Activated CD8-positive, alpha-beta memory T cell treated with anti-CD3 and anti-CD28 coated beads, Interleukin-2, amount 50 U/mL, for 24 hours (primary cell): ENCODE measurements at regions not wholly inside any gene's neighbourhood (a gene's known extent, or its start where the extent isn't known, plus 50 kb on each side); places are given as distances from the start of the nearest gene placed in this dataset.

Experiments
- DNase-seq: peaks from one replicate; pipeline ENCODE4 v3.0.0-alpha.2; 2020; ENCODE audit errors: extremely low read depth

DNA sequence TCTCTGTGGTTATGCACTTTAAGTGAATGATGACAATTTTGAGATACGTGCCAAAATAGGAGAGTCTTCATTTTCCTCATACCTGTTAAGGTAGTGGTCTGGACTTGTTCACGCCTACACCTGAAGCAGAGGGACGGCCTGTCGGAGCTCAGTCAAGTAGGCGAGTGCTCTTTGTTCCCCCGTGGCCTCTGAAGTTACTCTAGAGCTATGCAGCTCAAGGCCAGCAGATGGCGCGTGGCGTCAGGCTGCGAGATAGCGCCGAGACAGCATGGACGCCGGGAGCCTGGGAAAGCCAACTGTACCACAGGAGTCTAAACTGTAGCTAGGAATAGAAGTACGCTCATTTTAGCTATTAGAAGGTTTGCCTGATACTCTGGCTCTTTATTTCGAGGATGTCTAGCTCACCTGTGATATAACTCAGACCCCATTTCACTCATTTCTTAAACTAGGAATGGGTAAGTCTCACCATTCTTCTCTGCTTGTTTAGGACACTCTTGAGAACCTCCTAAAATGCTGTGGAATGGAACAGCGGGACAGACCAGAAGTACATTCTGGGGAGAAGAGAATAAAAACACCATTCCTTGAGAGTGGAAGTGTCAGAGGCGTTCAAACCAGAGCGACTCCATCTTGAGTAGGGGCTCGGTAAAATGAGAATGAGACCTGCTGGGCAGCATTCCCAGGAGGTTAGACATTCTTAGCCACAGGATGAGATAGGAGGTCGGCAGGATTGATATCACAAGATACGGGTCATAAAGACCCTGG is 267.4 kb upstream of the HMGA2 start:
- DNase-seq, result peak; percentile 31

DNA sequence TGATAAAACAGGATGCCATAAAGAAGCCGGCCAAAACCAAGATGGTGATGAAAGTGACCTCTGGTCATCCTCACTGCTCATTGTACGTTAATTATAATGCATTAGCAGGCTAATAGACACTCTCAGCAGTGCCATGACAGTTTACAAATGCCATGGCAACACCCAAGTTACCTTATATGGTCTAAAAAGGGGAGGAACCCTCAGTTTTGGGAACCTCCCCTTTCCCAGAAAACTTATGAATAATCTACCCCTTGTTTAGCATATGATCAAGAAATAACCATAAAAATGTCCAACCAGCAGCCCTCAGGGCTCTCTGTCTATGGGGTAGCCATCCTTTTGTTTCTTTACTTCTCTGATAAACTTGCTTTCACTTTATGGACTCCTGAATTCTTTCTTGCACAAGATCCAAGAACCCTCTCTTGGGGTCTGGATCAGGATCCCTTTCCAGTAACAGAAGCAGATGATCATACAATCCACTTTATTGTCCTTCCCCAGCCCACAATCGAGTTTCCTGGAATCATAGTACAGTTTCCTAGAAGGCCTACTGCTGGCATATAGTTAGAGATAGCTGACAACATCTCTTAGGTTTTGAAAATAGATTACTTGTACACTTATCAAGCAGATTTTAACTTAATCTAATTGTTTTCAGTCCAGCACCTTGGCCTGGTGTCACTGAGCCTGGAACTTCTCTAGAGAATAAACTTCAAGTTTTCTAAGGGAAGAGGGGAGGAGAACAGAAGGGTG is 266.7 kb upstream of the HMGA2 start:
- no peak for DNase-seq

DNA sequence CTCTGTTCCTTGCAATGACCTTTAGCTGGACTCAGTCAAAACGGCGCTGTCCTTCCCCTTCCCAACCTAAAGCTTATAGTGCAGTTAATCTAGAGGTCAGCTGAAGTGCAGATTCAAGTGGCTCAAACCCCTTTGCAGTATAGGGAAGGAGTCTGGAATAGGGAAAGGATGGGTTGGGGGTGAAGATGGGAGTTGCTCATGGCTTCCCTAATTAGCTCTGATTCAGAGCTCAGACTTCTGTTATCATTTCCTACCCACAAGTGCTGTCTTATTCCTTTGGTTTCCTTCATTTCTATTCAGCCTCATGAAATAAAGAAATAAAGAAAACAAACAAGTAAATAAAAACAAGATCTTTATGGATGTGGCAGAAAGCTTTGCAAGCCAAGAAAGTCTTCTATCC is 264.0 kb upstream of the HMGA2 start:
- DNase-seq, result no peak

DNA sequence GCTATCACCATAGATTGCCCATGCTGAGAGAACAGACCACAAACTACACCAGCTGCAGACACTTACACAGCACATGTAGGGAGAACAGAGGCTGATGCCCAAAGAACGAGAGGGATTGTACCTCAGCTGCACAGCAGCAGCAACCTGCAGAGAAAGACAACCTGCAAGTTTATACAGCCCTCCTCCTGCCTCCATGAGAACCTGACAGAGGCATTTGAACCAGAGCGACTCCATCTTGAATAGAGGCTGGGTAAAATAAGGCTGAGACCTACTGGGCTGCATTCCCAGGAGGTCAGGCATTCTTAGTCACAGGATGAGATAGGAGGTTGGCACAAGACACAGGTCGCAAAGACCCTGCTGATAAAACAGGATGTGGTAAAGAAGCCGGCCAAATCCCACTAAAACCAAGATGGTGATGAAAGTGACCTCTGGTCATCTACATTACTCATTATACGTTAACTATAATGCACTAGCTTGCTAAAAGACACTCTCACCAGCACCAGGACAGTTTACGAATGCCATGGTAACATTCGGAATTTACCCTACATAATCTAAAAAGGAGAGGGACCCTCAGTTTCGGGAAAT is 262.4 kb upstream of the HMGA2 start:
- no peak for DNase-seq

DNA sequence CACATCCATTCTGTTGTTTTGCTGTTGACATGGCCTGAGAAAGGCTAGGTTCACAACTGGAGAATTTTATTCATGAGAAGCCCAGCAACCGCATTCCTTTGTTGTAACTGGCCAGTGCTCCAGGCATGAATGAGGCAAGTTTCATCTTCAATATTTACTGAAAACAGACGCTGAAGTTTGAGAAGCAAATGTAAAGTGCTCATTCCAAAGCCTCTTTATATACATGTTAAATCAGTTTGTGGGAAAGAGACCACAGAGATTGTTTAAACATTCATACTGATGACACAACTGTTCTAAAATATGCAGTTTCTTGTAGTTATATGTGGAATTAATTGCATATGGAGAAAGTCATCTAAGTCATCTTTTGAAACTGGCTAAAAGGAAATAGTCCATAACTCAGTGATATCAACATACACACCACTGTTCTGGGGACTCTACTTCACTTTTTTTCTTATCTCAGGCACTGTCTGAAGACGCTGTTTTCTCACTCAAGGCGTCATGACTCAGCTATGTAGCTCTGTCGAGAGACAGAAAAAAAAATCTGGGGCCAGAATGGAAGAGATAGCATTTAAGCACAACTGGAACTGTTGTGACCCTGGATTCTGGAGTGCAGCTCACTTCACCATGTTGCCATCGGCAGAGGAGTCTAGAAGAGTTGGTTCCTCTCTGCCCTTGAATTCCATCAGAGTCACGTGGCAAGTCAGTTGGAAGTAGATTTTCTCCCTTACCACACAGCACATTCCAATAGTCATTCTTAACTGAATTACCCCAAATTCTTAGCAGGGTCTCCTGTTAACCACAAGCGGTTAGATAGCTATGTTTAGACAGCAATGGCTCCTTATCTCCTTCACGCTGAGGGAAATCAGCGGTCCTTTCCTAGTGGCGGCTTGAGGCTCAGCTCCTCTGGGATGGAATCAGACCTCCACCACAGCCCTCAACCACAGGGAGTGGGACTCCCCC is 258.4 kb upstream of the HMGA2 start:
- no peak for DNase-seq

DNA sequence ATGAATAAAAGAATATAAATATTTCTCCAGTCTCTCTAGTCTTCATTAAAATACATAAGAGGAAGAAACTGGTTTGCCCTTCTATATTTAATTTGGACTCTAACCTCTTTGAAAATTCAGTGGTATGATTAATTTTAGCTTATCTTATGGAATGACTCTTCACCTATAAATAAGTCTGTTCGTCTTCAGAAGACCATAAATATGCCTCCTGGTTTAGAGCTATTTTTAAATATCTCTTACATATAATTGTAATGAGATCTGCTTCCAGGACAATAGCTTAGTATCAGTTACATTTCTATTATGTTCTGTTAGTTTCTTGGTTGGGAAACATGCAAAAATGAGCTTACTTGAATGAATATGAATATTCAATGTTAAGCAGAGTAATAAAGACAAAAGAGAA is 257.5 kb upstream of the HMGA2 start:
- no peak for DNase-seq

DNA sequence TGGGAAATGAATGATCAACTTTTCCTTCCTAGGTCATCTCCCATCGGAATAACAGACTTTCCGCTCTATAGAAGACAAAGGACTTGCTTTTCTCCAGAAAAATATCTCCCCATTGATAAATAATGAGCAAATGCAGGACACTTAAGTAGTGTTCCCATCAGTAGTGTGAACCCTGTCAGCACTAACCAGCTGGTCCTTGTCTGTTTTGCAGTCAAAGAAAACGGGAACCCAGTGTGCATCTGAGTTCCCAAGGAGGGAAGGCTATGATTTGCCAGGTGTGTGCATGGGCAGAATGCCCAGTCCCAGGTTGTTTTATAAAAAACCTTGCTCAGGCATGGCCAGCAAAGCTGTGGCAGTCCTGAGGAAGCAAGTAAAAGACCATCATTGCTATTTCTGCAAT is 256.5 kb upstream of the HMGA2 start:
- no peak for DNase-seq

DNA sequence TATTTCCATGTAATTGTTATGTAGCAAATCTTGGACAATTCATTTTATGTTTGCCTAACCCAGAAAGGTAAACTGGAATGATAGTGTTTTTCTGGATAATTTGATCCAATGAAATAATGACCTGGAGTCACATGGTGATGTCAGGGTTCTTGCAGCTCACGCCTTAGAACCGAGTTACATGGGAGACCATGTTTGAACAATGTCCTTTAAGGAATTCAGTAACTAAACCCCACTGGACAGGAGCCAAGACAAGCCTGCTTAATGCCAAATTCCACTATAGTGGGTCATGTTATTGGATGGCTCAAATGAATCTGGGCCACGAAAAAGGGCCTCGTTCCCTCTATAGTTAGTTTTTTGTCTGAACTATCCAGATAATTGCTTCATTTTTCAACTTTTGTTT is 255.8 kb upstream of the HMGA2 start:
- no peak for DNase-seq

DNA sequence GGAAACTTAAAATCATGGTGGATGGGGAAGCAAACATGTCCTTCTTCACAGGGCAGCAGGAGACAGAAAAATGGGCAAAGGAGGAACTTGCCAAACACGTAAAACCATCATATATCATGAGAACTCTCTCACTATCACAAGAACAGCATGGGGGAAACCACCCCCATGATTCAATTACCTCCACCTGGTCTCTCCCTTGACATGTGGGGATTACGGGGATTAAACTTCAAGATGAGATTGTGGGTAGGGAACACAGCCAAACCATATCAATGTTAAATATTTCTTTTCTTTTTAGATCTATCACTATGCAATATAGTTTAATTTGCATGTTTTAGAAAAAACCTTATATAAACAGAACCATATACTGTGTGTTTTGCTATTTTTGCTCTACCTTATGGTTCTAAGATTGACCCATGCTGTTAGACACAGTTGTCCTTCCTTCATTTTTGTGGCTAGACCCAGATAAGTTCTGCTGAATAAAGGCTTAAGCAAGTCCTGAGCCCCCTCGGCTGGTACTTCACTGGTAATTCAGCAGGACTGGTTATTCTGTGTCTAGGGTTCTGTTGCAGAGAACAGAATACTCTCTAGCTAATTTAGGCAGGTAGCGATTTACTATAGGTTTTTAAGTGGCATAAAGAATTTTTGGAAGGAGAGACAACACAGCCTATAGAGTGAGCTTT is 253.7 kb upstream of the HMGA2 start:
- no peak for DNase-seq

DNA sequence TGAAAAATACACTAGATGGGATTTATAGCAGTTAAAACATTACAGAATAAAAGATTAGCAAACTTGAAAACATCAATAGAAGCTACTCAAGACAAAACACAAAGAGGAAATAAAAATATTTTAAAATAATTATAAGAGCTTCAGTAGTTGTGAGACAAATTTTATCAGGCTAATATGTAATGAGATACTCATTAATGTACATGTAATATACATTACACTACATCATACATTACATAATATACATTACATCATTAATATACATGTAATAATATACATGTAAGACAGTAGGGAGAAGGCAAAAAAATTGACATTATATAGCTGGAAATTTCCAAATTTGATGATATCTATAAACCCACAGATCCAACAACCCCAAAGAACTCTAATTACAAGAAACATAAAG is 249.4 kb upstream of the HMGA2 start:
- DNase-seq, result no peak

DNA sequence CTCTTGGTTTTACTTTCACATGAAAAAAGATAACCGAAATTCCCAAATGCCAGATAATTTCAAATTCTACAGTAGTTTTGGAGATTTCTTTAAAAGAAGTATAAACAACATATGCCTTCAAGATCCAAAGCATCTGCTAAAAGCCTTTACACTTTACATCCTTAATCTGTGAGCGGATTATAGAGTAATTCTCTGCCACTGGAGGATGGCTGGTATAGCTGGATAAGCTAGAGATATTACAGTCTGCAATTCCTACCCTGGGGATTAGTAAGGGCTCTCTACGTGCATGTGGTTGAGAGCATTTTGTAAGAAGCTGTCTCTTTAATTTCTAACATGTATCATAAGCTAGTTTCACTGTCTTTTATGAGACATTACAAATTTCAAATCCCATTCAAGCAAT is 240.3 kb upstream of the HMGA2 start:
- DNase-seq, result no peak

DNA sequence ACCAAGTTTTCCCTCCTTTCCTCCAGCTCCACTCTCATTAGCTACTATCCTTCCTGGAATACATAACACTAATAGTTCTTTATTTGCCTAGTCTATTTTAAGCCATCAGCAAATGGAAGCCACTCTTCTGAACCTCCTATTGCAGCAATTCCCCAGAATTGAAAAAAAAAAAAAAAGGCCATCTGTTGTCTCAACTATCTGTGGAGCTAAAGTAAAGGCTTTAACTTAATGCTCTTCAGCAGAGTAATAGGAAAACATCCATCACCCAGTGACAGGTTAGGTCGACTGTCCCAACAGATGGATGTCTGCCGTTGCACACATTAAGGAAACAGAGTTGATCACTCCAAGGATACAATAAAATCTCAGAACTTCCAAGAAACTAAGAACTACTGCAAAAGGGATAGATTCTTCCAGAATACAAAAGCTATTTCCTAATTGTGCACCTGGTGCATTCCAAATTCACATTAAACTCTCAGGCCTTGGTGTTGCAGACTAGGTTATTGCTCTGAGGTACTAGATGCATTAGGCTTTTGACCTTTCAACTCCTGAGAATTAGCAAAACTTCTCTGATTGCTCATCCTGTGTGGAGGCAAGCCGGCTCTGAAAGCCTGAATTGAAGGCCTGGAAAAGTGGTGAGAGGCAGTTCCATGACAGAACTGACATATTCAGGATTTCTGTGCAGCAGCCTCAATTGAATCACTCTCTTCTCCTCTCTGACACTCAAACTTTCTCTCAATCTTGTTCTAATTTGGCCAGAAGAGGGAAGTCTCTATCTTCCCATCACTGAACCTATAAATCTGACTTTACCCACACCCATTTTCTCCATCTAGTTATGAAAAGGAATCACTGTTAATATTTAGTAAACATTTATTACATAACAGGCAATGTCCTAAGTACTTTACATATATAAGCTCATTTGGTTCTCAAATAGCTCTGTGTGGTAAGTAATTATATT is 238.4 kb upstream of the HMGA2 start:
- no peak for DNase-seq

DNA sequence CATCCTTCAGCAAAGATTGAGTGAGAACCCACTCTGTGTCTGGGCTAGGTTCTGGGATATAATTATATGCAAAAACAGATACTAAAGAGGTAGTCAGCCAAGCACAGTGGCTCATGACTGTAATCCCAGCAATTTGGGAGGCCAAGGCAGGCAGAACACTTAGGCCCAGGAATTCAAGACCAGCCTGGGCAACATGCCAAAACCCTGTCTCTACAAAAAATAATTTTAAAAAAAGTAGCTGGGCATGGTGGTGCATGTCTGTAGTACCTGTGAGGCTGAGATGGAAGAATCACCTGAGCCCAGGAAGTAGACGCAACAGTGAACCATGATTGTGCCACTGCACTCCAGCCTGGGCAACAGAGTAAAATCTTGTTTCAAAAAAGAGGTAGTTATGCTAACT is 237.5 kb upstream of the HMGA2 start:
- no peak for DNase-seq

DNA sequence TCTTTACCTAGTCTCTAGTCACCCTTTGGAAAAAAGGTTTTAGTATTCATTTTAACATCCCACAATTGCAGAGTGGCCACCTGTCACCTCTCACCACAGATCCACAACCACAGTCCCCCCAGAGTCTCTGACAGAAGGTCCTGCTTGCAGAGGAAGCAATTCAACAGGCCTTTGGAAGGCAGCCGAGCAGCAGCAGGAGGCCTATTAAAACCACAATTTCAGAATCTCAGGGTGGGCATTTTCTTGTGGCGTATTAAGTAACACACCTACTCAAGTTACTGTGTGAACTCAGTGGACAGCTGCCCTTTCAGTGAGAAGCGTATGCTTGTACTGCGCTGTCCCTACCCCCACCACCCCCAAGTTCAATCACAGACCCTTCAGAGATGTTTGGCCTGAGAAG is 234.0 kb upstream of the HMGA2 start:
- no peak for DNase-seq

DNA sequence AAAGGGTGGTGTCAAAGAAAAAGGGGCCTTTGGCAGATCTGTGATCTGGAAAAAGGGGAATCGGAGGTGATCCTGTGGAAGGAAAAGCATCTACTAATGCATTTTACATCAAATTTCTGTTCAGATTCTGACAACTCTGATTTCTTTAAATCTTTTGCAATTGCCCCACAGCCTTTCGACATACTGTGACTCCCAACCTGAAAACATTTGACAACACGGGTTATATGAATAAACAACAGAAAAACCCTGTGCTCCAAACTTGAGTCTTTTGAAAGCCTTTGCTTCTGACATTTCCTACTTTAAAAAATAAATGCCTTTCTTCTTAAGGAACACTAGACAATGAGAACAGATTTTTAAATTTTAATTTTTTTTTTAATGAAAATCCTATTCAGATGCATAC is 231.9 kb upstream of the HMGA2 start:
- DNase-seq, result no peak

DNA sequence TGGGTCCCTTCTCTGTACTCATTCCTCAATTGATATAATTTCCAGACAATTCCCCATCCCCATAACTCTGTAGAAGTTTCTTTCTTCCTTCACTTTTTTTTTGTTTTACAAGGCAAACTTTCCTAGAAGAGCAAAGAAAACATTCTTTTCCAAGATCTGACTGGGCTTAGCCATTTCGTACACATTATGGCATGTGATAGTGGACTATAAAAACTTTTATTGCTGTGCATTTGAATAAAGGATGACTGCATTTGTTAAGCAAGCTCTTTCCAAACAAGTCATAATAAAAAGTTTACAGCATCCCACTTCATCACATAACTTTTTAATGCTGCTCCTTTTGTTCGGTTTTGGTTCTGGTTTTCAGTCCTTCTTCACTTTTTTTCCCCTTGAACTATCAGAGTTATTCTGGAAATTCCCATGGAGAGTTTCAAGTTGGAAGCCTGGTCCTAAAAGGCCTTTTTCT is 231.0 kb upstream of the HMGA2 start:
- no peak for DNase-seq

DNA sequence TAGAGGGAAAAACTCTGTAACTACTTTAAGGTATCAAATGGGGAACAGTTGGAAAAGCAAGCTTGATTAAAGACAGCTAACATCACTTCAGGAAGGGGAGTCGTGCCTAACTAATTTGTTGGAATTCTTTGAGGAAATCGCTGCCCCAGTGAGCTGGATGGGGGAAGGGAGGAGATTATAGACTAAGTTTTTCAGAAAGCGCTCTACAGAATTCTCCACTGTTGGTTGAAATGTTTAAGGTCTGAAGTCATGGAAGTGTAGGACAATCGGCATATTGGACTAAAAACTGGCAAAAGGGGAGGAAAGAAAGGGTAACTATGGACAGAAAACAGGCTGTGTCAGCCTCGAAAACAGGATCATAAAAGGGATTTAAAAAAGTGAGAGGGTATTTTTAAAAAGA is 229.9 kb upstream of the HMGA2 start:
- DNase-seq, result no peak

DNA sequence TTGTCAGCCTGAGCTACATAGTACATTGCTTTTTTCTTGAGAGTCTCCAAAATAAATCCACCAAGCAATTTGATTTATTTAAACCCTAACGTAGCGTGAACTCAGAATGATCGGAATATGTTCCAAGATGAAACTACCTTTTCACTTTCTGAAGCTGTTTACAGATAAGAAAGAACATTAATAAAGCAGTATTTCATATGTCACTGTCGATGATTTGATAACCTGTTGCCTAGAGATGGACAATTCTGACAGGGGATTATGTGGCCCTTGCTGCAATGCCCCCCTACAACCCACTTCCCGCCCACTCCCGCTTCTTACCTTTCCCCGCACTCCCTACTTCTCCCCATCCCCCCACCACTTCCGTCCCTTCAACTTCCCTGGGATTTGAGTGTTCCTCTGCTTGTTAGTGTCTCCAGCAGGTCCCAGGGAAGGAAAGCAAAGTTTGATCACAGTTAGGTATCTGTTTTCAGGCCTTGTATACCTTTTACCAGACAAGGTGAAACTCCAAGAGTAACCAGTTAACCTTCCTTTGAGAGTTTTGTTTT is 229.2 kb upstream of the HMGA2 start:
- no peak for DNase-seq

DNA sequence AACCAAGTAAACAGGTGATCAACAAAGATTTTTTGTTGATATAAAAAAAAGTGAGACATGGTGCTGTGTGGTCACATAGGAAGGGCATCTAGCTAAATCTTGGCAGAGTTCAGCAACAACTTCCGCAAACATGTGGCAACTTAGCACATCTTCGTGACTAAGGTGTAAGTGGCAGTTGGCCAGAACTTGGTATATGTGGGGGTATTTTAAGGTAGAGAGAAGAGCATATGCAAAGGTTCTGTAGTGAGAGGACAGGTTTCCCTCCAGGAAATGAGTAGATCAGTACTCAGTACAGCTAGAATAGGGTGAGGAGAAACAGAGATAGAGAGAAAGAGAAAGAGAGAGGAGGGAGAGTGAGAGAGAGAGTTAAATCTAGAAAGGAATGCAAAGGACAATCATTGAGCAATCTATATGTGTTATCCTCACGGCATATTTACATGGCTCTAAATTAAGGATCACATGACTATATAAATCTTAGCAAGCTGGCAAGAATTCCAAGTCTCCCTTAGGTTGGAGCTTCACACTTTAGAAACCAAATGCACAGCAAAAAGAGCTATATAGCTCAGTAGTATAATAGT is 227.7 kb upstream of the HMGA2 start:
- no peak for DNase-seq

DNA sequence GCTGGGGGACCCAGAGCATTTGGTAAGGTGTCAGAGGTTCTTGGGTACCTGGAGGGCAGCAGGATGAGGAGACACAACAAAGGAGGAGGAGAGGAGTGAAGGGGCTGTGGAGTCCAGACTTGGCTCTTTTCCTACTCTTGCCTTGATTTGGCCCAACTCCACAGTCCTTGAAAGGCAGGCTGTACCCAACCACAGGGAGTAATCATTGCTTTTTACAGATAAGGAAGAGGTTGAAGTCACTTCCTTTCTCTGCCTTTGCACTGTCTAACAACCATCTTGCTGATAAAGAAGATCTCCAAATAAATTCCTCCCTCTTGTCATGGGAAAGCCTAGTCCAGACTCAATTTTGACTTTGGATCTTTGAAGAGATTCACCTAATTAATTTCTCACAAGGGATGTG is 226.8 kb upstream of the HMGA2 start:
- no peak for DNase-seq
